Neural cell (in vitro differentiated cells): ENCODE measurements at regions not wholly inside any gene's neighbourhood (a gene's known extent, or its start where the extent isn't known, plus 50 kb on each side); places are given as distances from the start of the nearest gene placed in this dataset.

Experiments used
- H2AFZ ChIP-seq: fragments of 200-600, 300-800 bp; sonication (generic), shearing (Covaris generic); 2 replicates; pipeline ENCODE4 v1.6.0; 2014; ENCODE audit warnings: low read depth, mild to moderate bottlenecking, antibody characterized with exemption, low read length, moderate library complexity
- H3F3A ChIP-seq: fragments of 200-600 bp; shearing (Covaris generic); 2 replicates; pipeline ENCODE4 v1.6.1; 2016; ENCODE audit warnings: mild to moderate bottlenecking, moderate library complexity, mixed read lengths, antibody characterized with exemption, low read length; ENCODE audit not compliant: insufficient read depth, poor library complexity, severe bottlenecking
- H3K27ac ChIP-seq: fragments of 200-600, 300-800 bp; sonication (generic), shearing (Covaris generic); 2 replicates; pipeline ENCODE4 v1.5.1; 2014; ENCODE audit warnings: mild to moderate bottlenecking, low read length, moderate library complexity
- H3K27me3 ChIP-seq: fragments of 300-800, 200-600 bp; sonication (generic), shearing (Covaris generic); 2 replicates; pipeline ENCODE4 v1.6.0; 2014; ENCODE audit warnings: mild to moderate bottlenecking, low read depth, low read length, moderate library complexity; ENCODE audit not compliant: insufficient read depth
- H3K36me3 ChIP-seq: fragments of 300-800, 200-600 bp; sonication (generic), shearing (Covaris generic); 2 replicates; pipeline ENCODE4 v1.5.1; 2014; ENCODE audit warnings: mild to moderate bottlenecking, antibody characterized with exemption, low read length, moderate library complexity; ENCODE audit not compliant: insufficient read depth
- H3K4me2 ChIP-seq: fragments of 300-800, 200-600 bp; sonication (generic), shearing (Covaris generic); 2 replicates; pipeline ENCODE4 v1.6.0; 2014; ENCODE audit warnings: mild to moderate bottlenecking, low read length
- H3K4me3 ChIP-seq: fragments of 300-800, 200-600 bp; sonication (generic), shearing (Covaris generic); 2 replicates; pipeline ENCODE4 v1.5.1; 2014; ENCODE audit warnings: mild to moderate bottlenecking, low read length, moderate library complexity
- H3K79me2 ChIP-seq: fragments of 200-600 bp; shearing (Covaris generic); replicated peaks from 2 replicates; pipeline ENCODE4 v1.6.0; 2014; ENCODE audit warnings: mild to moderate bottlenecking, low read length, moderate library complexity; ENCODE audit not compliant: insufficient read depth
- H3K9ac ChIP-seq: fragments of 300-800, 200-600 bp; sonication (generic), shearing (Covaris generic); 2 replicates; pipeline ENCODE4 v1.6.1; 2016; ENCODE audit warnings: mild to moderate bottlenecking, low read length, mixed read lengths
- H3K9me2 ChIP-seq: fragments of 200-600 bp; shearing (Covaris generic); 2 replicates; pipeline ENCODE4 v1.6.1; 2016; ENCODE audit warnings: mild to moderate bottlenecking, low read length, mixed read lengths; ENCODE audit not compliant: insufficient read depth
- H3K9me3 ChIP-seq: fragments of 200-600, 300-800 bp; sonication (generic), shearing (Covaris generic); 2 replicates; pipeline ENCODE4 v1.6.1; 2016; ENCODE audit warnings: mild to moderate bottlenecking, mixed run types, low read length, moderate library complexity, mixed read lengths
- H4K20me1 ChIP-seq: fragments of 200-600 bp; shearing (Covaris generic); 2 replicates; pipeline ENCODE4 v1.6.1; 2016; ENCODE audit warnings: mild to moderate bottlenecking, mixed run types; ENCODE audit not compliant: insufficient read depth
- CTCF ChIP-seq: fragments of 450-650 bp; IDR thresholded peaks from 2 replicates; pipeline ENCODE4 v1.5.1; 2014; ENCODE audit warnings: antibody characterized with exemption, mild to moderate bottlenecking, moderate library complexity; ENCODE audit not compliant: poor library complexity, severe bottlenecking
- EP300 ChIP-seq: fragments of 450-650 bp; conservative IDR thresholded peaks from 2 replicates; pipeline ENCODE4 v1.6.1; 2014; ENCODE audit warnings: antibody characterized with exemption, mild to moderate bottlenecking, moderate library complexity; ENCODE audit not compliant: poor library complexity, severe bottlenecking
- EZH2 ChIP-seq: fragments of 200-600, 300-800 bp; shearing (Covaris generic), sonication (generic); IDR thresholded peaks from 2 replicates; pipeline ENCODE4 v1.6.1; 2014; ENCODE audit warnings: antibody characterized with exemption, low read length, borderline replicate concordance, mild to moderate bottlenecking; ENCODE audit not compliant: insufficient read depth, poor library complexity, severe bottlenecking
- MXI1 ChIP-seq: fragments of 450-650 bp; conservative IDR thresholded peaks from 2 replicates; pipeline ENCODE4 v1.6.1; 2014; ENCODE audit warnings: antibody characterized with exemption, mild to moderate bottlenecking; ENCODE audit not compliant: poor library complexity, severe bottlenecking
- POLR2AphosphoS5 ChIP-seq: IDR thresholded peaks from 2 replicates; pipeline ENCODE4 v1.6.1; 2012
- RAD21 ChIP-seq: fragments of 450-650 bp; conservative IDR thresholded peaks from 2 replicates; pipeline ENCODE4 v1.6.1; 2014; ENCODE audit warnings: antibody characterized with exemption, mild to moderate bottlenecking, moderate library complexity
- SMC3 ChIP-seq: fragments of 450-650 bp; conservative IDR thresholded peaks from 2 replicates; pipeline ENCODE4 v1.6.1; 2014; ENCODE audit warnings: antibody characterized with exemption, mild to moderate bottlenecking, moderate library complexity; ENCODE audit not compliant: poor library complexity
- TAF1 ChIP-seq: IDR thresholded peaks from 2 replicates; pipeline ENCODE4 v1.6.1; 2012; ENCODE audit warnings: low read depth
- TF ChIP-seq, protein P1 (sequence below): IDR thresholded peaks from 2 replicates; pipeline ENCODE4 v1.6.1; 2012; ENCODE audit warnings: borderline replicate concordance

DNA sequence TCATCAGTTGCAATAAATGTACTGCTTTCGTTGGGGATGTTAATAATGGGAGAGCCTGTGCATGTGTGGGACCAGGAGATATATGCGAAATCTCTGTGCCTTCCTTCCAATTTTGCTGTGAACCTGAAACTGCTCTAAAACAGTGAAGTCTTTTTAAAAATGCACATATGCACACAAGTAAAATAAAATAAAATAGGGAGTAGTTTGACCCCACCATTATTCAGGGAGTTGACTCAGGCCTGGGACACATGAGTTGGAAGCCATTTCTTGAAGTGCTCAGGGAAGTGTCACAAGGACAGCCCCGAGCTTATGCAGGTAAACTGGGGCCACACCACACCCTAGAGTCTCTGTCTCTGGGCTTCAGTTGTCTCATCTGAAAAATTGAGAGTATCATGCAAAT lies 183.1 kb upstream of the POU2AF2 start:
- no peaks in the 10 kb centered on the region for H3F3A ChIP-seq
- no peak overlapping the region for H3K27ac ChIP-seq
- H3K9me3 ChIP-seq: no peaks in the 10 kb centered on the region
- TF ChIP-seq MXI1: no peak
- no peak for TF ChIP-seq EP300
- TF ChIP-seq POLR2AphosphoS5: no peak
- no peak for TF ChIP-seq SMC3
- TF ChIP-seq EZH2: no peak
- TF ChIP-seq CTCF: no peak
- no peak for TF ChIP-seq TAF1
- TF ChIP-seq, protein P1, sequence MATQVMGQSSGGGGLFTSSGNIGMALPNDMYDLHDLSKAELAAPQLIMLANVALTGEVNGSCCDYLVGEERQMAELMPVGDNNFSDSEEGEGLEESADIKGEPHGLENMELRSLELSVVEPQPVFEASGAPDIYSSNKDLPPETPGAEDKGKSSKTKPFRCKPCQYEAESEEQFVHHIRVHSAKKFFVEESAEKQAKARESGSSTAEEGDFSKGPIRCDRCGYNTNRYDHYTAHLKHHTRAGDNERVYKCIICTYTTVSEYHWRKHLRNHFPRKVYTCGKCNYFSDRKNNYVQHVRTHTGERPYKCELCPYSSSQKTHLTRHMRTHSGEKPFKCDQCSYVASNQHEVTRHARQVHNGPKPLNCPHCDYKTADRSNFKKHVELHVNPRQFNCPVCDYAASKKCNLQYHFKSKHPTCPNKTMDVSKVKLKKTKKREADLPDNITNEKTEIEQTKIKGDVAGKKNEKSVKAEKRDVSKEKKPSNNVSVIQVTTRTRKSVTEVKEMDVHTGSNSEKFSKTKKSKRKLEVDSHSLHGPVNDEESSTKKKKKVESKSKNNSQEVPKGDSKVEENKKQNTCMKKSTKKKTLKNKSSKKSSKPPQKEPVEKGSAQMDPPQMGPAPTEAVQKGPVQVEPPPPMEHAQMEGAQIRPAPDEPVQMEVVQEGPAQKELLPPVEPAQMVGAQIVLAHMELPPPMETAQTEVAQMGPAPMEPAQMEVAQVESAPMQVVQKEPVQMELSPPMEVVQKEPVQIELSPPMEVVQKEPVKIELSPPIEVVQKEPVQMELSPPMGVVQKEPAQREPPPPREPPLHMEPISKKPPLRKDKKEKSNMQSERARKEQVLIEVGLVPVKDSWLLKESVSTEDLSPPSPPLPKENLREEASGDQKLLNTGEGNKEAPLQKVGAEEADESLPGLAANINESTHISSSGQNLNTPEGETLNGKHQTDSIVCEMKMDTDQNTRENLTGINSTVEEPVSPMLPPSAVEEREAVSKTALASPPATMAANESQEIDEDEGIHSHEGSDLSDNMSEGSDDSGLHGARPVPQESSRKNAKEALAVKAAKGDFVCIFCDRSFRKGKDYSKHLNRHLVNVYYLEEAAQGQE: no peak
- no peak for TF ChIP-seq RAD21
- no peaks in the 10 kb centered on the region for H3K27me3 ChIP-seq
- H3K4me2 ChIP-seq: no peak overlapping the region
- no peak overlapping the region for H3K4me3 ChIP-seq
- H4K20me1 ChIP-seq: no peaks in the 10 kb centered on the region
- H3K79me2 ChIP-seq: no peaks in the 10 kb centered on the region
- H3K9me2 ChIP-seq: no peaks in the 10 kb centered on the region
- no peak overlapping the region for H3K9ac ChIP-seq
- no peaks in the 10 kb centered on the region for H3K36me3 ChIP-seq
- no peak overlapping the region for H2AFZ ChIP-seq

DNA sequence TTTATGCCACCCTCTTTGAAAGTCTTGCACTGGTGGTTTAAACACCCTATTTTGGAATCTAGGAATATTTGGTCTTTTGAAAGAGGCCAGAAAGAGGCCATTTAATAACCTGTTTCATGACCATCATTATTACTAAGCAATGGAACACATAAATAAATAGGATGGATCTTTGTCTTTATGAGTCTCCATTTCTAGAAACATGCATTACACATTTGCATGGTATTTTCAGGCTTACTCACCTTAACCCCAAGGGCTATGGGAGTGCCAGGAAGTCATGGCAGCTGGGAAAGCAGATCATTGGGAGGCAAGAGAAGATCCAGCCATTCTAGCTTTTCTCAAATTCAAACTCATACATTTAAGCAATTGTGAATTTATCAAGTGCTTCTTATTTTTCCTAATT lies 185.8 kb upstream of the POU2AF2 start:
- H3K4me3 ChIP-seq: no peak overlapping the region
- H3F3A ChIP-seq: no peaks in the 10 kb centered on the region
- TF ChIP-seq MXI1: no peak
- no peak for TF ChIP-seq SMC3
- TF ChIP-seq RAD21: no peak
- TF ChIP-seq TAF1: no peak
- TF ChIP-seq, protein P1: no peak
- no peak for TF ChIP-seq EP300
- no peak for TF ChIP-seq EZH2
- TF ChIP-seq POLR2AphosphoS5: no peak
- no peak for TF ChIP-seq CTCF

More for the DNA sequence above, 185.8 kb upstream of the POU2AF2 start:
- Histone ChIP-seq H3K9me3 (no peaks in the 10 kb centered on the region), H3K79me2 (no peaks in the 10 kb centered on the region), H3K9ac (no peak overlapping the region), H3K9me2 (no peaks in the 10 kb centered on the region), H4K20me1 (no peaks in the 10 kb centered on the region), H3K36me3 (no peaks in the 10 kb centered on the region), H3K4me2 (no peak overlapping the region), H3K27ac (no peak overlapping the region), H2AFZ (no peak overlapping the region), H3K27me3 (no peaks in the 10 kb centered on the region)
